ENCODE measurements at regions not wholly inside any gene's neighbourhood (a gene's known extent, or its start where the extent isn't known, plus 50 kb on each side); places are given as distances from the start of the nearest gene placed in this dataset.

GRCh38 chr4:34723605-34724004 lies 1520.7 kb downstream of the ARAP2 start:
- no peak for DNase-seq

DNA sequence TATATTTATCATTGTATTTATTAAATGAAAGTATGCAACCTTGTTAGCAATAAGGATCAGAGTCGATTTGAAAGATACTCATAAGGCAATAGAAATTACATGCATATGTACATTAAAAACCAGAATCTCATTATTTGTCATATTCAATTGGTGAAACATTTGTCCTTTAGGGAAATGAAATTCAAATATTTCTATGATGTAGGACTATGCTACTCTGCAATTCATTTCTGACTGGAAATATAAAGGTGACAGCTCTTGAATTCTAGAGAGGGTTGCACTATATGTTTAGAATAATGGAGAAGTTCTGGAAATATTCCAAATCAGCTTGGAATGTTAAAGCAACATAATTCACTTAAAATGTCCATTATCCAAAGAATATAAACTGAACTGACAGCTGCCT lies 1519.8 kb downstream of the ARAP2 start:
- DNase-seq: no peak

GRCh38 chr4:34731070-34731469 lies 1513.2 kb downstream of the ARAP2 start:
- DNase-seq: no peak

- DNase-seq: no peak
These were observed 1512.0 kb downstream of the ARAP2 start for GRCh38 chr4:34732176-34732950.

DNA sequence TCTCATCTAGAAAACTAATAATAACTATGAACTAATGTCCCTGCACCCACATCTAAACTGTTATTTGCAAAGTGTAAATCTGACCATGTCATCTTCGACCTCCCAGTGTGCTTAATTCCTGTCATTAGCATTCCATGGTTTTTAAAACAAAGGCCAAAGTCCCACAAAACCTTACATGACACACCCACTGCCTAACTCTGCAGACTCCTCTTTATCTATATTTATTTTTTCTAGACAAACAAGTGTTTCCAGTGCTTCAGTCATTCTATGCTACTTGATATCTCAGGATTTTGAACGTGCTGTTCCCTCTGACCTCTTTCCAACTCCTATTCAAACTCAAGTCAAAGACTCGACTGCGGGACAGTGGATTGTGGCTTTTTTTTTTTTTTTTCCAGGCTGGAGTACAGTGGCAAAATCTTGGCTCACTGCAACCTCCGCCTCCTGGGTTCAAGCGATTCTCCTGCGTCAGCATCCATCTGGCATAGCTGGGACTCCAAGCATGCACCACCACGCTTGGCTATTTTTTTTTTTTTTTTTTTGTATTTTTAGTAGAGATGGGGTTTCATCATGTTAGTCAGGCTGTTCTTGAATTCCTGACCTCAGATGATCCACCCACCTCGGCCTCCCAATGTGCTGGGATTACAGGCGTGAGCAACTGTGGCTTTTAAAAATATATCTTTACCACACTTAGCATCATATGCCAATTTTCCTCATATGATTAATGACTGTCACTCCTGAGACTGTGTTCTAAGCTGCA lies 1511.0 kb downstream of the ARAP2 start:
- DNase-seq: no peak

DNA sequence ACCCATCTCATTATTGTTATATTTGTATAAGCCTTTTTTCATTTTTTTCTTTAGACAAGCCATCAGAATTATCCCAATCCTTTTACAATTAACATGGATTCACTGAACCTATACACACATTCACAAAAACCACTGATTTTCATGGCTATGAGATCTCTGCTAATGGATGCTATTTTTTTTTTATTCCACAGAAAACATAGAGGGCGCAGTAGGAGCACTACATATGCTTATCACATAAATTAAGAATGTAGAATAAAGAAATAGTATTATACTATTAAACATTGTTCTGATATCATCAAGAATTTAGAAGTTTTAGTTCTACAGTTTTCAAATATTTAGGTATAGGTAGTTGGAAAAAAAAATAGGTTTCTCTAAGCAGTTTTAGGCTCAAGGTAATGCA lies 1477.4 kb downstream of the ARAP2 start:
- DNase-seq: no peak

DNA sequence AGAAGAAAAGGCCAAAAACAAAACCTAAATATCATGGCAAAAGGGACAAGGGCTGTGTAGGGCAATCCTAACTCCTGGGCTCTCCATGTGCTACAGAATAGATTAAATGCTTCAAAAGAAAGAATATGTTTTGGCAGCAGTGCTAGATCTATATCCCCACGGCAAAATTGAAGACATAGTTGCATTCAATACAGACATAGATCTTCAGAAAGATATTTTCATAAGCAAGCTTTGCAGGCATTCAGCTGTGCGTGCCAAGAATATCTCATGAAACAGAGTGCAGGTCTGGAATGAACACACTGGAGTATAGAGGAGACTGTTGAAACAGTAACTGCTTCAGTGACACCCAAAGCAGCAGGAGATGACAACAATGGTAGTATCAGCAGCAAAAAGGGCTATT lies 1476.9 kb downstream of the ARAP2 start:
- DNase-seq: no peak

GRCh38 chr4:34771632-34772031 lies 1472.7 kb downstream of the ARAP2 start:
- no peak for DNase-seq

DNA sequence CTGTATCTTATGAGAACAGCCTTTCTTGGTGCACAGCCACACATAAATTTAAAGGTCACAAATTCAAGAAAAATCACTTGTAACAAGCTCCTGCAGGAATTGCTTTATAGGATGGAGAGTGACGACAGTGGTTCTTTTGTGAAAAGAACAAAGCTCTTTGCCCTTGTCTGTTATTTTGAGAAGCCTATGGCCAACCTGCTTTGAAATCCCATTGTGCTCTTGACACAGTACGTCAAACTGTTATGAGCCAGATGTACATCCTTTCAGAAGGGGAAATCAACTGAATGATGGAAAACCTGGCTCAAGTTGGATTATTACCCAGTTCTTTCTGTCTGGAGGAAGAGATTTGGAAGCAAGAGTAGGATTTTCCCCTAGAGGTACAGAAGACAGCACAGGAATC lies 1454.2 kb downstream of the ARAP2 start:
- no peak for DNase-seq

DNA sequence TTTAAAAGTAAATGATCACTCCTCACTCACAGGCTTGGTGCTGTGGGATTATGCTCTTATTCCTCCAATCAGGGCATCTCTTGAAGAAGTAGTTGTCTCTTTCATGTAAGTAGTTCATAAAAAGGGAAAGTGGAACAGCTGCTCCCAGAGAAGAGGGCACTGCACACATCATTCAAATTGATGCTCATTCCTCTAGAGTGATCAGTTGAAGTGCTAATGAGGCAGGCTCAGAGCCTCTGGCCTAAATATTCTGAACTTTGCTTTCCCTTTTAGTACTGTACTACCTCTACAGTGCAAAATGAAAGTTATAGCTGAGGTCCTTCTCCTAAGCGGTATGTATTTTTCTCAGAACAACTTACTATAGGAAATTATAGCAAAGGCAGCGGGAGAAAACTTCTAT lies 1453.1 kb downstream of the ARAP2 start:
- no peak for DNase-seq

GRCh38 chr4:34800953-34801352 lies 1443.4 kb downstream of the ARAP2 start:
- no peak for DNase-seq

DNA sequence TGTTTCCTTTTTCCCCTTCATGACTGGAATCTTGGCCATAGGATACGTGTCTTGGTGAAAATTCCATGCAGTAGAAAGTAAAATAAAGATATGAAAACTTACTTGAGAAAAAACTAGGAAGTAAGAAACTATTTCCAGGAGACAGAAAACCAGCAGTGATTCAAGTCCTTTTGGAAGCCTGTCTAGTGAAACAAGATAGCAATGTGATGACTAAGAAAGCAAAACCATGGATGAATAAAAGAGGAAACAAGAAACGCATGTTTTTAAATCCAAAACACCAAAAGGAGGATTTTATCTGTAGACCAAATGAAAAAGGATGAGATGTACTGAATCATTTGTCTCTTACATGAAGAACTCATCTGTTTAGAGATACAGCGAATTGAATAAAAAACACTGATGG lies 1430.0 kb downstream of the ARAP2 start:
- no peak for DNase-seq

DNA sequence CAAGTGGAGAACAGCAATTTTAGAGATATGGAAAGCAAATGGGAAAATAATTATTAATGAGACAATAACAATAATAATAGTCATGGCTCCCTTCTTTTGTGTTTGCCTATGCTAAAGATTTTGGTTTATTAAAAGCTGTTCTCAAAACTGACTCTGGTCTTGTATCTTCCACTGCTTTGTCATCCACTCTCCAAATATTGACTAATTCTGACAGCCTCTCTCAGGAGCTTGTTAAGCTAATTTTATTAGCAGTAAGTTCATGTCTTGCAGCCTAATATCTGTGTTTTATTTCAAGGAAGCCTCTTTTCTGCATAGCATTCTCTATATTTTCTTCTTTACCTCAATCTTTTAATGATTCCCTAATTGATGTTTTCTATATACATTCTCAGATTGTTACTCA lies 1419.8 kb downstream of the ARAP2 start:
- DNase-seq: no peak

- no peak for DNase-seq
These were observed 1417.7 kb downstream of the ARAP2 start for GRCh38 chr4:34826660-34827059.

DNA sequence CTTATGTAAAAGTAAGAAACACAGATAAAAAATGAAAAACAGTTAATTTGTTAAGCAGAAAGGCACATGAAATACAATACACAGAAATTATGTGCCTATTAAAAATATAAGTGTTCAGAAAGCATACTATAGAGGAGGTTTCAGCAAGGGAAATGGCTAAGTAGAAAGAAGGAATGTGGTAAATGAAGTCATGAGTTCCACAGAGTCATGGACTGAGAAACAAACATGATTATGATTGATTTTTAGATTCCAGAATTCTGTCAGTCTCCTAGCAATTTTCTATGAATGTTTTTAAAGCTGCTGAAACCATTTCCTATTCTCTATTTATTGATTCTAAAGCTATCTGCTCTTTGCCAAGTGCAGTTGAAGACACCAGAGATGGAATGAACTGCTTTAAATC lies 1398.4 kb downstream of the ARAP2 start:
- DNase-seq: no peak

DNA sequence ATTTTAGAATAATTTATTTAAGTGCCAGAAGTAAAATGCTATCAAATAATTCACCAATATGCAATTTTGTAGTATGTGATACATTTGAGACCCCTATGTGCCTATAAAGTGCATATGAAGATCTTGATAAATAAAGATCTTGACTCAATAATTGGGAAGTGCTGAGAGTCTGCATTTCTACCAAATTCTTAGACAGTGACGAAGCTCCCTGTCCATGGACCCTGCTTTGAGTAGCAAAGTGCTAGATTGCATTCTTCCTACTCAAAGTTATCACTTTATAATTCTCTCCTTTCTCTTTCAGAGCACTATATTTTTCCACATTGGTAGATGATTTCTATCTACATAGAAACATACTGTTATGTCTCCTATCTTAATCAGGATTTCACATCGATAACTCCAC lies 1393.9 kb downstream of the ARAP2 start:
- DNase-seq: no peak

DNA sequence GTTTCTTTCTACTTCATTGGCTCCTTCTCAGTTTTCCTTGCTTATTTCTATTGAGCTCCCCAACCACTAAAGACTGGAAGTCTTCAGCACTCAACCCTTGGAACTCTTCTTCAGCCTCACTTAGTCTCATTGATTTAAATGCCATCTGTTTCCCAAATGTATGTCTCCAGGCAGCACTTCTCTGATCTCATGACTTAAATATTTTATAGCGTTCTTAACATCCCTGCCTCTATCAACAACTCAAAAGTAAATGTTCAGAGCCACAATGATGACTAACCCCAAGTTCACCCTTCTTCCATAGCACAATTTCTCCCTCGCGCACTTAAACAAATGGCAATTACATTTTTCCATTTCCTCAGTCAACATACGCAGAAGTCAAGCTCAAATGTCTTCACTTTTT lies 1393.3 kb downstream of the ARAP2 start:
- DNase-seq: no peak

- no peak for DNase-seq
These were observed 1392.9 kb downstream of the ARAP2 start for GRCh38 chr4:34851411-34851810.

GRCh38 chr4:34854451-34854850 lies 1389.9 kb downstream of the ARAP2 start:
- DNase-seq: no peak

DNA sequence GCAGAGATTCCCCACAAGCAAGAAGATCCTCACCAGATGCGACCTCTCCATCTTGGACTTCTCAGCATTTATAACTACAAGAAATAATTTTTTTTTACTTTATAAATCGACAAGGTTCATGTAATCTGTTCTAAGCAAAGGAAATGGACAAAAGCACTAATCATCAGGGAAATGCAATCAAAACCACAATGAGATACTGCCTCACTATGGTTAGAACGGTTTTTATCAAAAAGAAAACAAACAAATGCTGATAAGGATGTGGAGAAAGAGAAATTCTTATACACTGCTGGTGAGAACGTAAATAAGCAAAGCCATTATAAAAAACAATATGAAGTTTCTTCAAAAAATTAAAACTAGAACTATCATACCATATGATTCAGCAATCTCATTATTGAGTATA lies 1382.6 kb downstream of the ARAP2 start:
- DNase-seq: no peak

GRCh38 chr4:34878961-34879360 lies 1365.4 kb downstream of the ARAP2 start:
- no peak for DNase-seq

- no peak for DNase-seq
These were observed 1364.1 kb downstream of the ARAP2 start for GRCh38 chr4:34880246-34880645.

GRCh38 chr4:34891892-34892291 lies 1352.4 kb downstream of the ARAP2 start:
- no peak for DNase-seq

DNA sequence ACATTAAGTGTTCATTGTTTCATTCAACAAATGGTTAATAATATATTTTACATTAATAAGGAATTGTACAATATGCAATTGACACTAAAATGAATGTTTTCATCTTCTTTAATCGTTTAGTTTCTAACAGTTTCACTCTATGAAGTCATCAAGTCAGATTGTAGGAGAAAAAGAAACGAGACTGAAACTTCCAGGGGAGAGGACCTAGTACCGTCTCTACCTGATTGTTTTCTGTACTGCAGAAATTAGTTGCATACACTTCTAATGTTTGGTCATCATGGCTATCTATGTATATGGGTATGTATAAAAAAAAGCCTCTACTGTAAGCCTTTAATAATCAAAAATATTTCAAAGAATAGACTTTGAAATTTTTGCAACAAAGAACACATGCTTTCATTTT lies 1350.9 kb downstream of the ARAP2 start:
- no peak for DNase-seq

DNA sequence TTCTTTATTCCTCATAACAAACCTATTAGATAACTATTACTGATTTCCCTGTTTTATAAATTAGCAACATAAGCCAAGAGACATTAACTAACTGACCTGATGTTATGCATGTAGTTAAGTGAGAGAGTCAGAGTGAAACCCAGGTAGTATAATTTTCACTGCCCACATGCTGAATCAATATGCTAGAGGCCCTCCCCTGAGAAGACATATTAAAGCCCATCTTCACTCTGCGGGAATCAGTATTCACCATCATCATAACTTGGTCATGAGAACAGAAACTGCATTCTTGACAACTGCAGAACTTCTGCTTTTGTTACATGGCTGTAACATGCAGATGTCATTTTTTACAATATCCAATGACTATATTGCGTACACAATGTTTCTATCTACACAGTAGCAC lies 1324.3 kb downstream of the ARAP2 start:
- DNase-seq: no peak

Data from NCI-H2171 treated with DMSO at 0.1 percent for 48 hours (cell line).